B cell (primary cell): ENCODE measurements at regions not wholly inside any gene's neighbourhood (a gene's known extent, or its start where the extent isn't known, plus 50 kb on each side); places are given as distances from the start of the nearest gene placed in this dataset.

Experiments
- ATAC-seq: fragments of 200-7000 bp; cut with Tn5 transposase; one replicate; pipeline ENCODE4 v1.10.0; 2021; ENCODE audit warnings: low read depth, mild to moderate bottlenecking, moderate number of reproducible peaks, moderate library complexity
- CTCF ChIA-PET: fragments of 350-600 bp; sonication (Branson Sonifier 250); formaldehyde crosslinking; loops from one replicate; lab custom pipeline; 2021; ENCODE audit warnings: antibody characterized with exemption, inconsistent platforms; lab: Charles Lee
- POLR2A ChIA-PET: fragments of 350-600 bp; sonication (Branson Sonifier 250); formaldehyde crosslinking; loops from one replicate; lab custom pipeline; 2021; ENCODE audit warnings: antibody characterized with exemption; lab: Charles Lee
- DNase-seq: peaks from one replicate; pipeline ENCODE4 v3.0.0; 2013
- H2AFZ ChIP-seq: 2 replicates; pipeline ENCODE4 v1.6.1; 2012; ENCODE audit warnings: mild to moderate bottlenecking, low read depth, low read length; ENCODE audit not compliant: insufficient read depth, poor library complexity, severe bottlenecking
- H3K27ac ChIP-seq, 2 donors: 1 replicate in 1 of 2; 2 replicates in 1 of 2; pipeline ENCODE4 v1.5.1; 2012 to 2013; ENCODE audit warnings: low read length in 2 of 2, mild to moderate bottlenecking in 2 of 2, moderate library complexity in 1 of 2
- H3K27me3 ChIP-seq, 4 experiments: fragments of 200-600 bp in 1 of 4; sonication (generic) in 1 of 4; replicated peaks in 1 of 4; 1 replicate in 2 of 4; 2 replicates in 2 of 4; pipeline versions ENCODE4 v1.6.1 to v1.7.0; 2013 to 2016; ENCODE audit warnings: low read length in 3 of 4, mild to moderate bottlenecking in 2 of 4, mixed read lengths in 1 of 4, moderate library complexity in 1 of 4; ENCODE audit not compliant: insufficient read depth in 4 of 4, control insufficient read depth in 3 of 4; ENCODE audit errors: control extremely low read depth in 1 of 4
- H3K36me3 ChIP-seq, 2 experiments: replicated peaks in 1 of 2; 1 replicate in 1 of 2; 2 replicates in 1 of 2; pipeline versions ENCODE4 v1.6.1 to v1.7.1; 2013; ENCODE audit warnings: low read length in 1 of 2; ENCODE audit not compliant: insufficient read depth in 2 of 2, control insufficient read depth in 1 of 2; ENCODE audit errors: control extremely low read depth in 1 of 2, extremely low read depth in 1 of 2
- H3K4me1 ChIP-seq, 2 donors: fragments of 200-600 bp in 1 of 2; sonication (generic) in 1 of 2; 1 replicate in 1 of 2; 2 replicates in 1 of 2; pipeline versions ENCODE4 v1.5.1 to v1.6.1; 2013 to 2017; ENCODE audit warnings: low read length in 2 of 2; ENCODE audit not compliant: control insufficient read depth in 2 of 2, insufficient read depth in 2 of 2
- H3K4me2 ChIP-seq: replicated peaks from 2 replicates; pipeline ENCODE3; 2012; ENCODE audit warnings: mild to moderate bottlenecking, low read depth, low read length; ENCODE audit not compliant: poor library complexity, severe bottlenecking
- H3K4me3 ChIP-seq, 5 experiments: fragments of 200-600 bp in 1 of 5; sonication (generic) in 1 of 5; 1 replicate in 3 of 5; 2 replicates in 2 of 5; pipeline versions ENCODE4 v1.5.1 to v1.7.0; 2011 to 2016; ENCODE audit warnings: low read length in 4 of 5, mild to moderate bottlenecking in 4 of 5, low read depth in 2 of 5, control low read depth in 1 of 5, moderate library complexity in 1 of 5; ENCODE audit not compliant: insufficient read depth in 1 of 5; ENCODE audit errors: control extremely low read depth in 1 of 5, extremely low read depth in 1 of 5
- H3K79me2 ChIP-seq: fragments of 200-600 bp; sonication (generic); one replicate; pipeline ENCODE4 v1.6.0; 2016; ENCODE audit warnings: low read length; ENCODE audit not compliant: control insufficient read depth, insufficient read depth
- H3K9ac ChIP-seq: fragments of 200-600 bp; sonication (generic); 2 replicates; pipeline ENCODE4 v1.6.1; 2017; ENCODE audit warnings: mild to moderate bottlenecking, low read length, moderate library complexity
- H3K9me3 ChIP-seq, 3 donors: one replicate each; pipeline versions ENCODE4 v1.6.1 to v1.7.1; 2013; ENCODE audit warnings: low read length in 2 of 3; ENCODE audit not compliant: control insufficient read depth in 2 of 3, insufficient read depth in 1 of 3; ENCODE audit errors: control extremely low read depth in 1 of 3
- H4K20me1 ChIP-seq: 2 replicates; pipeline ENCODE4 v1.6.0; 2012; ENCODE audit warnings: mild to moderate bottlenecking, low read length; ENCODE audit not compliant: insufficient read depth, control insufficient read depth, poor library complexity, severe bottlenecking
- H3K27ac Mint-ChIP-seq: one replicate; pipeline ENCODE4 v1.8.0; 2021; ENCODE audit warnings: mixed read lengths
- H3K27me3 Mint-ChIP-seq: one replicate; pipeline ENCODE4 v1.8.0; 2021; ENCODE audit warnings: mixed read lengths
- H3K4me1 Mint-ChIP-seq: one replicate; pipeline ENCODE4 v1.8.0; 2021; ENCODE audit warnings: mixed read lengths
- H3K4me3 Mint-ChIP-seq: one replicate; pipeline ENCODE4 v1.8.0; 2021; ENCODE audit warnings: mixed read lengths
- H3K9me3 Mint-ChIP-seq: one replicate; pipeline ENCODE4 v1.8.0; 2022; ENCODE audit warnings: mixed read lengths; ENCODE audit not compliant: insufficient read depth
- EZH2 ChIP-seq: IDR thresholded peaks from 2 replicates; pipeline ENCODE4 v1.6.1; 2012; ENCODE audit warnings: borderline replicate concordance, low read depth, mild to moderate bottlenecking, moderate library complexity, low read length; ENCODE audit not compliant: insufficient read depth, poor library complexity, severe bottlenecking
- WGBS: methylation state at CpG from one replicate; pipeline ENCODE4 v1.1.5; 2013; ENCODE audit warnings: missing lambda C conversion rate; ENCODE audit not compliant: insufficient coverage; 5-methylcytosine and 5-hydroxymethylcytosine counted together
- intact Hi-C: fragments of 100-400 bp; cut with micrococcal nuclease; formaldehyde crosslinking; loops from one replicate; pipeline ENCODE4 v1.10.0; 2022
- TF ChIP-seq, protein P1 (sequence below): fragments of 200-600 bp; IDR thresholded peaks from one replicate; pipeline ENCODE4 v1.8.0; 2022; ENCODE audit warnings: antibody characterized with exemption, mild to moderate bottlenecking

DNA sequence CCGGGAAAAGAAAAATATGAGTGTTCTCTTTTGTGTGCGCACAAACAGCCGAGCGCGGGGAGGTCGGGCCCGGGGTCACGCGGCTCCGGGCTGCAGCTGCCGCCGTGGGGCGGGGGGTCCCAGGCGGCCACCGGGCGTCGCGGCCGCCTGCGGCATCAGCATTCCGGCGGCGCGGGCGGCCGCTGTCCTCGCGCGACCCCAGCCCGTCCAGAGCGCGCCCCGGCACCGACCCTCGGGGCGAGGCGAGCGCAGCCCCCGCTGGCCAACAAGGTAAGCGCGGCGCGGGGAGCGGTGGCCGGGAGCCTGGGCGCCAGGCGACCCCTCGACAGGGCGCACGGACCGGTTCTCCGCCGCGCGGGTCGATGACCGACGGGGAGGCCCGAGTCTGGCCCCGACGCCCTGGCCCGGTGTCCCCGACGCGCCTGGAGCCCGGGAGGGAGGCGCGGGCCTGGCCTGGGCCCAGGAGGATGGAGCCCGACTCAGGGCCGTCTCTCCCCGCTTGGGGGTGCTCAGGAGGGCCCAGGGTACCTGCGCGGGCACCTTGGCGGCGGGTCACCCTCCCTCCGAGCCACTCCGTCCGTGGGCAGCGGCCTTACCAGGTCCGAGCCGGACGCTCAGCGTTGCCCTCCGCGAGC lies 103.9 kb upstream of the DIO3 start:
- peaks cover 4% of the 10 kb centered on the region for H3K4me1 Mint-ChIP-seq
- no peak overlapping the region for H3K4me2 ChIP-seq
- no peak overlapping the region for H3K4me3 Mint-ChIP-seq
- no peaks in the 10 kb centered on the region for H3K9me3 ChIP-seq
- no peaks in the 10 kb centered on the region for H3K79me2 ChIP-seq
- 18% methylated on average over 85 of the region's 85 CpGs for WGBS
- DNase-seq (no peak), ATAC-seq (no peak)
- H3K27me3 Mint-ChIP-seq: peaks cover 57% of the 10 kb centered on the region
- POLR2A ChIA-PET: no interaction called here
- H3K9ac ChIP-seq: no peak overlapping the region
- no peak overlapping the region for H2AFZ ChIP-seq
- peaks cover 0 to 28% (median 5%) of the 10 kb centered on the region in 4 experiments for H3K27me3 ChIP-seq
- intact Hi-C loops: no loop called here
- TF ChIP-seq, protein P1, sequence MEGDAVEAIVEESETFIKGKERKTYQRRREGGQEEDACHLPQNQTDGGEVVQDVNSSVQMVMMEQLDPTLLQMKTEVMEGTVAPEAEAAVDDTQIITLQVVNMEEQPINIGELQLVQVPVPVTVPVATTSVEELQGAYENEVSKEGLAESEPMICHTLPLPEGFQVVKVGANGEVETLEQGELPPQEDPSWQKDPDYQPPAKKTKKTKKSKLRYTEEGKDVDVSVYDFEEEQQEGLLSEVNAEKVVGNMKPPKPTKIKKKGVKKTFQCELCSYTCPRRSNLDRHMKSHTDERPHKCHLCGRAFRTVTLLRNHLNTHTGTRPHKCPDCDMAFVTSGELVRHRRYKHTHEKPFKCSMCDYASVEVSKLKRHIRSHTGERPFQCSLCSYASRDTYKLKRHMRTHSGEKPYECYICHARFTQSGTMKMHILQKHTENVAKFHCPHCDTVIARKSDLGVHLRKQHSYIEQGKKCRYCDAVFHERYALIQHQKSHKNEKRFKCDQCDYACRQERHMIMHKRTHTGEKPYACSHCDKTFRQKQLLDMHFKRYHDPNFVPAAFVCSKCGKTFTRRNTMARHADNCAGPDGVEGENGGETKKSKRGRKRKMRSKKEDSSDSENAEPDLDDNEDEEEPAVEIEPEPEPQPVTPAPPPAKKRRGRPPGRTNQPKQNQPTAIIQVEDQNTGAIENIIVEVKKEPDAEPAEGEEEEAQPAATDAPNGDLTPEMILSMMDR: no peak
- no peak for TF ChIP-seq EZH2
- H4K20me1 ChIP-seq: no peaks in the 10 kb centered on the region
- no peaks in the 10 kb centered on the region for H3K9me3 Mint-ChIP-seq
- H3K27ac Mint-ChIP-seq: no peak overlapping the region
- H3K4me1 ChIP-seq: peaks cover 0 to 5% of the 10 kb centered on the region in 2 donors
- H3K36me3 ChIP-seq: no peaks in the 10 kb centered on the region
- CTCF ChIA-PET: no interaction called here
- no peak overlapping the region for H3K27ac ChIP-seq
- H3K4me3 ChIP-seq: no peak overlapping the region

DNA sequence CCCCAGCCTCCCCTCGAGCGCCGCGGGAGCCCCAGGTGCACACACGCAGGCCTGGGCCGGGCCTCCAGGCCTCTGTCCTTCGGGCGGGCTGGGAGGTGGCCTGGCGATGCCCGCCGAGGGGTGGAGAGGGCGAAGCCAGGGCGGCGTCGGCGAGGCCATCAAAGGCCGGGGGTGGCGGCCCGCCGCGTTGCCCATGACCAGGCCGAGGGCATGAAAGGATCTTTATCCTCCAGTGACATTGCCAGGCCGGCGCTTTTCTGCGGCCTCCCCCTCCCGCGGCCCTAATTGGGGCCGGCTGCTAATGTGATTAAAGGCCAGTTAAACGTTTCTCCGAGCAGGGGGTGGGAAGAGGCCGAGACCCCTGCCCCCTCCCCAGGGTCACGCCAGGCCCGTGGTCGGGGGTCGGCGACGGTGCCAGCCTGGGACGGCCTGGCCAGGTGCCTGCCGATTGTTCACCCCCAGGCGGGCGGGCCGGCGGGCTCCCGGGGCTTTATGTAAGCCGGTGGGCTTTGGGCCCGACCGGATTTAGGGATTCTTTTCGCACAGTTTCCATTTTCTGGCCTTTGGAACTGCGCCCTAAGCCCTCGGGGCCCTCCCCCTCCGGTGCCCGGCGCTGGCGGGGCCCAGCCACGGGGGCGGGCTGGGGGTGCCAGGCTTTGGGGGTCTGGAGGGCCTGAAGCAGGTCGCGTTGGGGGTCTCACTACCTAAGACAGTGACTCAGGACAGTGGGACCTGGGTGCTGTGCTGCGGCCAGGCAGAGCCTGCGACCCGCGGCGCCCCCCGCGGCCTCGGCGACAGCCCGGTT lies 103.2 kb upstream of the DIO3 start:
- Histone ChIP-seq H2AFZ (no peak overlapping the region), H3K4me1 (peaks cover 0 to 5% of the 10 kb centered on the region in 2 donors), H3K4me2 (no peak overlapping the region), H3K9ac (no peak overlapping the region), H3K27ac (no peak overlapping the region), H3K79me2 (no peaks in the 10 kb centered on the region), H3K9me3 (no peaks in the 10 kb centered on the region), H3K4me3 (no peak overlapping the region), H3K27me3 (peaks cover 0 to 33% (median 5%) of the 10 kb centered on the region in 4 experiments), H3K36me3 (no peaks in the 10 kb centered on the region), H4K20me1 (no peaks in the 10 kb centered on the region)
- ChIA-PET CTCF (no interaction called here), POLR2A (no interaction called here)
- Mint-ChIP-seq H3K4me1 (peaks cover 4% of the 10 kb centered on the region), H3K4me3 (no peak overlapping the region), H3K9me3 (no peaks in the 10 kb centered on the region), H3K27ac (no peak overlapping the region), H3K27me3 (peaks cover 53% of the 10 kb centered on the region)
- intact Hi-C loops: no loop called here
- ATAC-seq: no peak
- 14% methylated on average over 68 of the region's 68 CpGs for WGBS
- TF ChIP-seq EZH2: no peak
- DNase-seq: no peak
